PC-3 (cell line): ENCODE measurements at regions not wholly inside any gene's neighbourhood (a gene's known extent, or its start where the extent isn't known, plus 50 kb on each side); places are given as distances from the start of the nearest gene placed in this dataset.

Source experiments
- CTCF ChIP-seq: fragments of 300-600 bp; sonication (generic); conservative IDR thresholded peaks from 2 replicates; pipeline ENCODE4 v1.5.1; 2017; ENCODE audit warnings: antibody characterized with exemption, low read depth, mild to moderate bottlenecking, low read length
- EZH2phosphoT487 ChIP-seq: fragments of 300-600 bp; sonication (generic); IDR thresholded peaks from 2 replicates; pipeline ENCODE4 v1.6.1; 2018; ENCODE audit warnings: mild to moderate bottlenecking, antibody characterized with exemption, low read length, borderline replicate concordance

GRCh38 chr6:79821859-79822258 lies 125.5 kb downstream of the ELOVL4 start:
- no peak for TF ChIP-seq CTCF
- no peak for TF ChIP-seq EZH2phosphoT487
